IMR-90 (cell line): ENCODE measurements at regions not wholly inside any gene's neighbourhood (a gene's known extent, or its start where the extent isn't known, plus 50 kb on each side); places are given as distances from the start of the nearest gene placed in this dataset.

Source experiments
- ATAC-seq: fragments of 200-7000 bp; cut with Tn5 transposase; 2 replicates; pipeline ENCODE4 v1.9.1; 2020; ENCODE audit warnings: low read depth, mild to moderate bottlenecking, moderate library complexity
- BruUV-seq: library from RNA; stranded (reverse); fragments of 400-500 nt; replicated peaks from 2 replicates; lab custom pipeline; 2021; lab: Mats Ljungman, UMichigan
- CTCF ChIA-PET: fragments of 300-600 bp; formaldehyde crosslinking; extraction: SDS; loops from one replicate; lab custom pipeline; 2021; ENCODE audit warnings: antibody characterized with exemption; lab: Yijun Ruan, JAX
- POLR2A ChIA-PET: fragments of 300-600 bp; sonication (Branson Sonifier 250); formaldehyde crosslinking; loops from one replicate; lab custom pipeline; 2022; ENCODE audit warnings: antibody characterized with exemption; ENCODE audit not compliant: unreplicated experiment; lab: Charles Lee
- DNase-seq: peaks from one replicate; pipeline ENCODE4 v3.0.0; 2013
- H2AFZ ChIP-seq: replicated peaks from 2 replicates; pipeline ENCODE3; 2013; ENCODE audit warnings: low read length, mild to moderate bottlenecking; ENCODE audit not compliant: poor library complexity
- H2AK5ac ChIP-seq: 2 replicates; pipeline ENCODE4 v1.6.1; 2013; ENCODE audit warnings: low read depth, low read length, inconsistent platforms
- H2AK9ac ChIP-seq: replicated peaks from 2 replicates; pipeline ENCODE3; 2013; ENCODE audit warnings: mild to moderate bottlenecking, low read depth, low read length, moderate library complexity; ENCODE audit not compliant: poor library complexity
- H2BK120ac ChIP-seq: 2 replicates; pipeline ENCODE4 v1.6.1; 2013; ENCODE audit warnings: low read depth, low read length, inconsistent platforms
- H2BK15ac ChIP-seq: 3 replicates; pipeline ENCODE4 v1.6.1; 2013; ENCODE audit warnings: low read depth, low read length, inconsistent platforms
- H2BK20ac ChIP-seq: 2 replicates; pipeline ENCODE4 v1.6.1; 2013; ENCODE audit warnings: low read depth, mild to moderate bottlenecking, inconsistent platforms, low read length, moderate library complexity
- H2BK5ac ChIP-seq: 2 replicates; pipeline ENCODE4 v1.6.1; 2013; ENCODE audit warnings: mild to moderate bottlenecking, low read depth, low read length, inconsistent platforms; ENCODE audit not compliant: poor library complexity, severe bottlenecking
- H3K14ac ChIP-seq: replicated peaks from 2 replicates; pipeline ENCODE4 v1.6.1; 2013; ENCODE audit warnings: low read depth, low read length, inconsistent platforms
- H3K18ac ChIP-seq: 2 replicates; pipeline ENCODE4 v1.6.1; 2013; ENCODE audit warnings: low read depth, low read length, control low read depth
- H3K23ac ChIP-seq: 2 replicates; pipeline ENCODE4 v1.6.1; 2013; ENCODE audit warnings: low read depth, low read length, inconsistent platforms
- H3K27ac ChIP-seq: 2 replicates; pipeline ENCODE4 v1.5.1; 2013; ENCODE audit warnings: mild to moderate bottlenecking, control low read depth, low read length; ENCODE audit not compliant: insufficient read depth
- H3K27me3 ChIP-seq: 2 replicates; pipeline ENCODE4 v1.6.1; 2013; ENCODE audit warnings: low read length; ENCODE audit not compliant: control insufficient read depth, insufficient read depth
- H3K36me3 ChIP-seq: 2 replicates; pipeline ENCODE4 v1.6.1; 2013; ENCODE audit warnings: low read length, mixed read lengths; ENCODE audit not compliant: control insufficient read depth, insufficient read depth
- H3K4ac ChIP-seq: 2 replicates; pipeline ENCODE4 v1.6.1; 2013; ENCODE audit warnings: low read depth, low read length, inconsistent platforms
- H3K4me1 ChIP-seq: 2 replicates; pipeline ENCODE4 v1.6.1; 2013; ENCODE audit warnings: low read length, mixed read lengths; ENCODE audit not compliant: control insufficient read depth, insufficient read depth
- H3K4me2 ChIP-seq: 2 replicates; pipeline ENCODE4 v1.6.1; 2013; ENCODE audit warnings: low read depth, mild to moderate bottlenecking, control low read depth, low read length, moderate library complexity
- H3K4me3 ChIP-seq: 2 replicates; pipeline ENCODE4 v1.5.1; 2013; ENCODE audit warnings: low read depth, mild to moderate bottlenecking, control low read depth, low read length, moderate library complexity; ENCODE audit not compliant: insufficient read depth
- H3K56ac ChIP-seq: 2 replicates; pipeline ENCODE4 v1.6.1; 2013; ENCODE audit warnings: low read length, inconsistent platforms; ENCODE audit not compliant: insufficient read depth; ENCODE audit errors: extremely low read depth
- H3K79me1 ChIP-seq, 2 experiments: 2 replicates each; pipeline ENCODE4 v1.6.1; 2013; ENCODE audit warnings: low read length in 2 of 2, inconsistent platforms in 1 of 2, low read depth in 1 of 2
- H3K9ac ChIP-seq: 2 replicates; pipeline ENCODE4 v1.6.1; 2013; ENCODE audit warnings: low read depth, low read length, control low read depth
- H3K9me1 ChIP-seq: 2 replicates; pipeline ENCODE4 v1.6.1; 2013; ENCODE audit warnings: low read length, inconsistent platforms; ENCODE audit not compliant: insufficient read depth
- H3K9me3 ChIP-seq: 2 replicates; pipeline ENCODE4 v1.6.1; 2013; ENCODE audit warnings: low read length; ENCODE audit not compliant: control insufficient read depth, insufficient read depth
- H4K20me1 ChIP-seq: 2 replicates; pipeline ENCODE4 v1.6.1; 2013; ENCODE audit warnings: low read length, inconsistent platforms; ENCODE audit not compliant: insufficient read depth
- H4K5ac ChIP-seq: 2 replicates; pipeline ENCODE4 v1.6.1; 2013; ENCODE audit warnings: mild to moderate bottlenecking, low read depth, low read length, control low read depth
- H4K8ac ChIP-seq, 2 experiments: 2 replicates each; pipeline ENCODE4 v1.6.1; 2013; ENCODE audit warnings: low read depth in 2 of 2, low read length in 2 of 2, control low read depth in 1 of 2, inconsistent platforms in 1 of 2
- H4K91ac ChIP-seq: 2 replicates; pipeline ENCODE4 v1.6.1; 2013; ENCODE audit warnings: low read depth, low read length, inconsistent platforms; ENCODE audit not compliant: insufficient read depth
- BHLHE40 ChIP-seq: fragments of 150-350 bp; IDR thresholded peaks from 2 replicates; pipeline ENCODE4 v1.6.1; 2016; ENCODE audit warnings: mild to moderate bottlenecking, low read depth, low read length
- CEBPB ChIP-seq: IDR thresholded peaks from 2 replicates; pipeline ENCODE4 v1.6.1; 2012; ENCODE audit warnings: low read depth, low read length, improper control_type of control experiment
- CHD1 ChIP-seq: IDR thresholded peaks from 2 replicates; pipeline ENCODE4 v1.6.1; 2012; ENCODE audit warnings: low read depth, low read length, improper control_type of control experiment
- ELK1 ChIP-seq: fragments of 150-350 bp; IDR thresholded peaks from 2 replicates; pipeline ENCODE4 v1.6.1; 2016; ENCODE audit warnings: low read depth, mild to moderate bottlenecking, low read length, moderate library complexity, borderline replicate concordance
- MAFK ChIP-seq: IDR thresholded peaks from 2 replicates; pipeline ENCODE4 v1.6.1; 2012; ENCODE audit warnings: low read depth, low read length, improper control_type of control experiment
- POLR2A ChIP-seq: IDR thresholded peaks from 2 replicates; pipeline ENCODE4 v1.6.1; 2012; ENCODE audit warnings: mild to moderate bottlenecking, low read depth, low read length
- RAD21 ChIP-seq: IDR thresholded peaks from 2 replicates; pipeline ENCODE4 v1.6.1; 2012; ENCODE audit warnings: low read length, improper control_type of control experiment
- RCOR1 ChIP-seq: IDR thresholded peaks from 2 replicates; pipeline ENCODE4 v1.6.1; 2012; ENCODE audit warnings: mild to moderate bottlenecking, low read length, improper control_type of control experiment; ENCODE audit not compliant: insufficient replicate concordance
- SMC3 ChIP-seq: fragments of 150-350 bp; IDR thresholded peaks from 2 replicates; pipeline ENCODE4 v1.6.1; 2016; ENCODE audit warnings: low read depth, mild to moderate bottlenecking, antibody characterized with exemption, low read length, moderate library complexity
- USF2 ChIP-seq: fragments of 150-350 bp; IDR thresholded peaks from 2 replicates; pipeline ENCODE4 v1.6.1; 2017; ENCODE audit warnings: mild to moderate bottlenecking, antibody characterized with exemption, low read length, low read depth
- WGBS, 2 experiments: methylation state at CpG; one replicate each; pipeline versions ENCODE4 v1.1.5 to v1.1.7; 2013; ENCODE audit warnings: missing lambda C conversion rate in 2 of 2; ENCODE audit not compliant: insufficient read length in 1 of 2; ENCODE audit errors: extremely low coverage in 2 of 2; 5-methylcytosine and 5-hydroxymethylcytosine counted together
- dilution Hi-C: fragments of 300-500 bp; cut with HindIII; formaldehyde crosslinking; loops from one replicate; pipeline ENCODE4 v1.14.3; 2018; ENCODE audit warnings: low sequenced_read_pairs; ENCODE audit not compliant: unreplicated experiment
- in situ Hi-C: fragments of 300-500 bp; cut with MboI; formaldehyde crosslinking; loops from 3 replicates; pipeline ENCODE4 v1.14.3; 2019; ENCODE audit warnings: low sequenced_read_pairs, inconsistent platforms, mixed read lengths
- intact Hi-C: fragments of 100-400 bp; cut with micrococcal nuclease; formaldehyde crosslinking; loops from 2 replicates; pipeline ENCODE4 v1.10.0; 2022

- no peak overlapping the region for H4K5ac ChIP-seq
- dilution Hi-C loops, result no loop called here
- H2AK5ac ChIP-seq, result no peak overlapping the region
- no peaks in the 10 kb centered on the region for H3K36me3 ChIP-seq
- no peak overlapping the region for H3K18ac ChIP-seq
- TF ChIP-seq SMC3, result no peak
- no peak for TF ChIP-seq POLR2A
- no peak for TF ChIP-seq MAFK
- TF ChIP-seq USF2, result no peak
- TF ChIP-seq BHLHE40, result no peak
- TF ChIP-seq RCOR1, result no peak
- TF ChIP-seq RAD21, result no peak
- no peak for TF ChIP-seq ELK1
- no peak for TF ChIP-seq CHD1
- TF ChIP-seq CEBPB, result no peak
- no peaks in the 10 kb centered on the region for H3K9me3 ChIP-seq
- WGBS, 2 experiments, result no CpG with 5 or more reads among the region's 3 CpGs
- H3K4me3 ChIP-seq, result no peak overlapping the region
- no peak overlapping the region for H3K14ac ChIP-seq
- CTCF ChIA-PET, result no interaction called here
- H3K4me2 ChIP-seq, result no peak overlapping the region
- intact Hi-C loops, result no loop called here
- H2AFZ ChIP-seq, result no peak overlapping the region
- no peak overlapping the region for H2AK9ac ChIP-seq
- no peak overlapping the region for H2BK120ac ChIP-seq
- no peak for DNase-seq
- no peaks in the 10 kb centered on the region for H4K20me1 ChIP-seq
- H3K4ac ChIP-seq, result no peak overlapping the region
- no peak overlapping the region for H3K23ac ChIP-seq
- H3K9me1 ChIP-seq, result no peaks in the 10 kb centered on the region
- no peak for ATAC-seq
- H3K79me1 ChIP-seq, result no peaks in the 10 kb centered on the region
- no peak overlapping the region for H4K8ac ChIP-seq
- in situ Hi-C loops, result no loop called here
- H4K91ac ChIP-seq, result no peak overlapping the region
- H2BK15ac ChIP-seq, result no peak overlapping the region
- H3K4me1 ChIP-seq, result no peaks in the 10 kb centered on the region
- POLR2A ChIA-PET, result no interaction called here
- BruUV-seq, result no TSS peak
- no peak overlapping the region for H3K9ac ChIP-seq
- H2BK20ac ChIP-seq, result no peak overlapping the region
- no peak overlapping the region for H2BK5ac ChIP-seq
- no peak overlapping the region for H3K27ac ChIP-seq
- H3K56ac ChIP-seq, result no peak overlapping the region
- no peaks in the 10 kb centered on the region for H3K27me3 ChIP-seq
Measured at GRCh38 chr10:83921984-83922860, 217.1 kb upstream of the GHITM start.
